Gastroesophageal sphincter (tissue), 4 donors: ENCODE measurements at regions not wholly inside any gene's neighbourhood (a gene's known extent, or its start where the extent isn't known, plus 50 kb on each side); places are given as distances from the start of the nearest gene placed in this dataset.
A peak's percentile ranks its signal among the peaks of the same experiment; 100 is the strongest.

Source experiments
- ATAC-seq: fragments of 150-250 bp; one replicate; pipeline ENCODE4 v1.9.1; 2016; ENCODE audit warnings: mild to moderate bottlenecking, moderate library complexity
- H3K27ac ChIP-seq, 4 donors: fragments of 200-600 bp; sonication (generic) in 3 of 4; 1 replicate in 3 of 4; 2 replicates in 1 of 4; pipeline ENCODE4 v1.5.1; 2016 to 2019
- H3K27me3 ChIP-seq: fragments of 200-600 bp; sonication (generic); one replicate; pipeline ENCODE4 v1.5.1; 2019
- H3K36me3 ChIP-seq, 2 donors: fragments of 200-600 bp; sonication (generic); one replicate each; pipeline ENCODE4 v1.5.1; 2019; ENCODE audit warnings: control low read depth in 1 of 2
- H3K4me1 ChIP-seq, 3 donors: fragments of 200-600 bp; sonication (generic); 1 replicate in 2 of 3; 2 replicates in 1 of 3; pipeline ENCODE4 v1.5.1; 2016 to 2019; ENCODE audit warnings: control low read depth in 2 of 3
- H3K4me3 ChIP-seq, 2 donors: fragments of 200-600 bp; sonication (generic); one replicate each; pipeline ENCODE4 v1.5.1; 2019; ENCODE audit warnings: mild to moderate bottlenecking in 1 of 2, moderate library complexity in 1 of 2
- H3K9me3 ChIP-seq, 3 donors: fragments of 200-600 bp; sonication (generic); one replicate each; pipeline ENCODE4 v1.5.1; 2017 to 2019; ENCODE audit warnings: control low read depth in 2 of 3
- CTCF ChIP-seq, 4 experiments: fragments of 200-600 bp in 2 of 4; fragments of 450-650 bp in 2 of 4; sonication (generic) in 1 of 4; IDR thresholded peaks; one replicate each; pipeline ENCODE4 v1.5.1; 2017 to 2019; ENCODE audit warnings: antibody characterized with exemption in 4 of 4, mild to moderate bottlenecking in 2 of 4, moderate library complexity in 2 of 4
- EP300 ChIP-seq: sonication (generic); formaldehyde crosslinking; IDR thresholded peaks from one replicate; pipeline ENCODE4 v1.6.1; 2017; ENCODE audit warnings: antibody characterized with exemption, mild to moderate bottlenecking
- POLR2A ChIP-seq, 2 donors: fragments of 450-650 bp; IDR thresholded peaks; one replicate each; pipeline ENCODE4 v1.6.1; 2017; ENCODE audit warnings: antibody characterized with exemption in 2 of 2, mild to moderate bottlenecking in 2 of 2, moderate library complexity in 1 of 2
- POLR2AphosphoS5 ChIP-seq: sonication (generic); formaldehyde crosslinking; IDR thresholded peaks from one replicate; pipeline ENCODE4 v1.6.1; 2017; ENCODE audit warnings: antibody characterized with exemption
- WGBS, 2 donors: methylation state at CpG; one replicate each; pipeline ENCODE4 v1.1.5; 2018; ENCODE audit warnings: low coverage in 1 of 2; 5-methylcytosine and 5-hydroxymethylcytosine counted together

DNA sequence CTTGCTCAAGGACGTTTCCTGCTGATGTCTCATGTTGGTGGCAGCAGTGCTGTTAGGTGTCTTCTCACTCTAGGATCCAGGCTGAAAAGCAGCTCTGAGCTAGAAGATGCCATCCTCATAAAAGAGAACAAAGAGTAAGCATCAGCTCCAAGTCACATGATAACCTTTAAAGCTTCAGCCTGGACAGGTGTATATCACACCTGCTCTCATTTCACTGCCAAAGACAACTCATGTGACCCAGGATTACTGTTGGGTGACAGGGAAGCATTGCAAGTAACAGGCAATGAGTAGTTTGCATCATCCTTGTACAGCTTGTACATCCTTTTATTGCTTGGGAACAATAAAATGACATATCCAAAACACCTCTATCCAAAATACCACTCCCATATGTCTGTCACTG, 423.4 kb upstream of the DPP6 start:
- Histone ChIP-seq H3K27me3 (no peaks in the 10 kb centered on the region), H3K36me3 (no peaks in the 10 kb centered on the region), H3K4me1 (no peaks in the 10 kb centered on the region), H3K9me3 (no peaks in the 10 kb centered on the region), H3K4me3 (no peak overlapping the region), H3K27ac (no peak overlapping the region)
- WGBS, 2 donors = no CpG with 5 or more reads among the region's 1 CpG
- TF ChIP-seq POLR2AphosphoS5 (no peak), POLR2A (IDR thresholded peaks at IDR 0.05) (no peak), EP300 (no peak), CTCF (IDR thresholded peaks at IDR 0.05) (no peak)
- no peak for ATAC-seq

DNA sequence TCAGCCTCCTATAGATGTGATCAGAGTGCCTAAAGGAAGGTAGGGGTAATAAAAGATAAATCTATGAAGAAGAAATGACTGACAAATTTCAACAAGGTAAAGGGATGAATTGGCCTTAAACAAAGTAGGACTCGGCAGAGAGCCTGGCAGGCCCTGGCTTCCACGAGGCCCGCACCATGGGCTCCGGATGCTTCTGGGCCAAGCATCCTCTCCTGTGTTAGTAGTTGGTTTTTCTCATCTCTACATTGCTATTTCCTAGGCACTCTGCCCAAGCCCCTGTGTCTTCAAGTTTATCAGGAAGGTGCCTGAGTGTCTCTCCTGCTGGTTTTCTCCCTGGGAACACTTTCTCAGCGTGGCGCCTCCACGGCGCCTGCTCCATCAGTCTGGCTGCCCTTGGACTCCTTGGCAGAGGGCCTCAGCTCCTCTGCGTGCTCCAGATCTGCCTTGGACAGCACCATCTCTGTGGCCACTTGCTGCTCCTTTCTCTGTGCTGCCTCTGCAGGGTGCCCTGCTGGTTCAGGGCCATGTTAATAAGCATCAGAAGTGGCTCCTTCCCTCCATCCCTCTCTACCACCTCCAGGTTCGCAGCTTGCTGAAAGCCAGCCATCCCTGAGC, 413.3 kb upstream of the DPP6 start:
- Histone ChIP-seq H3K27ac (no peak overlapping the region), H3K9me3 (peaks cover 0 to 13% (median 0%) of the 10 kb centered on the region in 3 donors), H3K27me3 (no peaks in the 10 kb centered on the region), H3K36me3 (no peaks in the 10 kb centered on the region), H3K4me1 (peaks cover 0 to 10% (median 0%) of the 10 kb centered on the region in 3 donors), H3K4me3 (no peak overlapping the region)
- TF ChIP-seq EP300 (no peak), CTCF (IDR thresholded peaks at IDR 0.05) (no peak), POLR2A (IDR thresholded peaks at IDR 0.05) (no peak), POLR2AphosphoS5 (no peak)
- no peak for ATAC-seq
- WGBS, 2 donors = 82 to 87% methylated on average over 4 of the region's 10 CpGs

DNA sequence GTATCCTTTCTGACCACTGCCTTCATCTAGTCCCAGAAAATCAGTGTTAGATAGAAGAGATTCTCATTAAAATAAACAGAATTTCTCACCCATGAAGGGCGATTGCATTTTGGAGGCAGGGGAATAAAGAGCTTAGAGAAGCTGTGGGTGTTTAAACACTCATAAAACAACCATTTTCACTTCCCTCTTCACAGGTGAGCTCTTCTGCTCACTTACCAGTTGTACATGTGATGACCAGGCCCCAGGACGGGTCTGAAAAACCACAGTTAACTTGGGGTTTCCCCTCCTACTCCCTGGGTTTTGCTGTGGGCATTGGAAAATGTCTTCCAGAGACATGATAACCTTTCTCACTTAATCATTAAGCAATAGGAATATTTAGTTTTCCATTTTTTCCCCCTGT, 411.6 kb upstream of the DPP6 start:
- H3K9me3 ChIP-seq = peaks cover 0 to 13% (median 0%) of the 10 kb centered on the region in 3 donors
- 82 to 88% methylated on average over 1 to 2 of the region's 2 CpGs for WGBS, 2 donors
- TF ChIP-seq POLR2AphosphoS5 = no peak
- peak overlapping the region in 2 of 4 donors; percentile 47 to 50 for H3K27ac ChIP-seq
- H3K4me3 ChIP-seq = no peak overlapping the region
- peaks cover 0 to 10% (median 0%) of the 10 kb centered on the region in 3 donors for H3K4me1 ChIP-seq
- H3K36me3 ChIP-seq = no peaks in the 10 kb centered on the region
- ATAC-seq = no peak
- no peaks in the 10 kb centered on the region for H3K27me3 ChIP-seq

DNA sequence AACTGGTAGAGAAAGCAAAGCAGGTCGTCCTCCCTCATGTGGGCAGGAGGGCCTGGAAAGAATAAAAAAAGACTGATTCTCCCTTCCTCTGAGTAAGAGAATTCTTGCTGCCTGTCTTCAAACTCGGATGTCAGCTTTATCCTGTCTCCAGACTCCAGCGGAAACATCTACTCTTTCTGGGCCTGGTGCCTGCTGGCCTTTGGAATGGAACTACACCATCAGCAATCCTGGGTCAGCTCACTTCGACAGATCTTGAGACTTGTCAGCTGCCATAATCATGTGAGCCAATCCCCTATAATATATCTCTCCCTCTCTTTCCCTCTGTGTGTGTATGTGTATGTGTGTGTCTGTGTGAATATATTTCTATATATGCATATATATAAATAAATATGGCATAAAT, 411.0 kb upstream of the DPP6 start:
- 18 to 28% methylated on average over 4 of the region's 4 CpGs for WGBS, 2 donors
- H3K4me1 ChIP-seq = peaks cover 0 to 10% (median 0%) of the 10 kb centered on the region in 3 donors
- ATAC-seq = peak; percentile 71
- no peaks in the 10 kb centered on the region for H3K36me3 ChIP-seq
- H3K27me3 ChIP-seq = no peaks in the 10 kb centered on the region
- peaks cover 0 to 13% (median 0%) of the 10 kb centered on the region in 3 donors for H3K9me3 ChIP-seq
- H3K27ac ChIP-seq = peak overlapping the region in 3 of 4 donors; percentile 32 to 50 (median 47)
- TF ChIP-seq POLR2AphosphoS5 = no peak
- TF ChIP-seq EP300 = no peak
- no peak for TF ChIP-seq CTCF (IDR thresholded peaks at IDR 0.05)
- no peak for TF ChIP-seq POLR2A (IDR thresholded peaks at IDR 0.05)
- H3K4me3 ChIP-seq = no peak overlapping the region

DNA sequence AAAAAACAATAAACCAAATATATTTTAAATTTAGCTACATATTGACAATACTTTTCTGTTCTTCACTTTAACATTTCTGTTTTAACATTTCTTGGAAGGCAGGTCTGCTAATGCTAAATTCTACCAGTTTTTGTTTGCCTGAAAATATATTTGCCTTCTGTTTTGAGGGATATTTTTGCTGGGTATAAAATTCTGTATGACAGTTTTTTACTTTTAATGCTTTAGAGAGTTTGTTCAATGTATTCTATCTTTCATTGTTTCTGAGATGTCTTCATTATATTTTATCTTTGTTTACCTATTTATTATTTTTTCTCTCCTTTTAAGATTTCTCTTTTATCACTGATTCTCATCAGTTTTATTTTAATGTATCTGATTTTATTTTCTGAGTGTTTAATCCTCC, 409.2 kb upstream of the DPP6 start:
- TF ChIP-seq EP300 = no peak
- TF ChIP-seq POLR2AphosphoS5 = no peak
- no peak for TF ChIP-seq CTCF (IDR thresholded peaks at IDR 0.05)
- no peak for TF ChIP-seq POLR2A (IDR thresholded peaks at IDR 0.05)
- ATAC-seq = no peak
- Histone ChIP-seq H3K4me1 (peaks cover 0 to 10% (median 0%) of the 10 kb centered on the region in 3 donors), H3K9me3 (peaks cover 0 to 13% (median 0%) of the 10 kb centered on the region in 3 donors), H3K36me3 (no peaks in the 10 kb centered on the region), H3K27ac (no peak overlapping the region), H3K27me3 (no peaks in the 10 kb centered on the region), H3K4me3 (no peak overlapping the region)
